Chondrocyte (in vitro differentiated cells): ENCODE measurements at regions not wholly inside any gene's neighbourhood (a gene's known extent, or its start where the extent isn't known, plus 50 kb on each side); places are given as distances from the start of the nearest gene placed in this dataset.

Experiments
- DNase-seq: peaks from one replicate; pipeline ENCODE4 v3.0.0; 2021; ENCODE audit warnings: mixed read lengths, low spot score
- H3K27ac Mint-ChIP-seq: one replicate; pipeline ENCODE4 v1.8.0; 2021; ENCODE audit warnings: mild to moderate bottlenecking, moderate library complexity, mixed read lengths; ENCODE audit not compliant: unreplicated experiment
- H3K27me3 Mint-ChIP-seq: 2 replicates; pipeline ENCODE4 v1.8.0; 2021; ENCODE audit warnings: low read depth, mixed read lengths
- H3K36me3 Mint-ChIP-seq: 2 replicates; pipeline ENCODE4 v1.8.0; 2021; ENCODE audit warnings: low read depth, mixed read lengths
- H3K4me1 Mint-ChIP-seq: 2 replicates; pipeline ENCODE4 v1.8.0; 2021; ENCODE audit warnings: low read depth, mild to moderate bottlenecking, mixed read lengths
- H3K4me3 Mint-ChIP-seq: one replicate; pipeline ENCODE4 v1.8.0; 2021; ENCODE audit warnings: mild to moderate bottlenecking, moderate library complexity, mixed read lengths; ENCODE audit not compliant: unreplicated experiment
- H3K9me3 Mint-ChIP-seq: 2 replicates; pipeline ENCODE4 v1.8.0; 2021; ENCODE audit warnings: low read depth, mixed read lengths
- CTCF ChIP-seq: fragments of 200-600 bp; sonication (generic); IDR thresholded peaks from 2 replicates; pipeline ENCODE4 v1.5.0; 2021; ENCODE audit warnings: antibody characterized with exemption, mild to moderate bottlenecking, moderate library complexity

- Mint-ChIP-seq H3K27ac (no peak overlapping the region), H3K4me3 (no peak overlapping the region), H3K9me3 (peaks cover 4% of the 10 kb centered on the region), H3K4me1 (no peaks in the 10 kb centered on the region), H3K27me3 (peaks cover 7% of the 10 kb centered on the region), H3K36me3 (no peaks in the 10 kb centered on the region)
- no peak for TF ChIP-seq CTCF
- no peak for DNase-seq
Observed at GRCh38 chr7:96855691-96856090, 146.0 kb upstream of the SEM1 start.

GRCh38 chr7:96869538-96869937, 135.8 kb upstream of the DLX6 start:
- Mint-ChIP-seq H3K27ac (no peak overlapping the region), H3K27me3 (peaks cover 5% of the 10 kb centered on the region), H3K36me3 (no peaks in the 10 kb centered on the region), H3K4me3 (no peak overlapping the region), H3K9me3 (no peaks in the 10 kb centered on the region), H3K4me1 (no peaks in the 10 kb centered on the region)
- DNase-seq, result no peak
- no peak for TF ChIP-seq CTCF

- no peak overlapping the region for H3K27ac Mint-ChIP-seq
- no peak overlapping the region for H3K4me3 Mint-ChIP-seq
- no peaks in the 10 kb centered on the region for H3K36me3 Mint-ChIP-seq
- H3K4me1 Mint-ChIP-seq, result no peaks in the 10 kb centered on the region
- peaks cover 5% of the 10 kb centered on the region for H3K27me3 Mint-ChIP-seq
- TF ChIP-seq CTCF, result no peak
- no peaks in the 10 kb centered on the region for H3K9me3 Mint-ChIP-seq
- DNase-seq, result no peak
Observed at GRCh38 chr7:96870185-96870584, 135.2 kb upstream of the DLX6 start.

- Mint-ChIP-seq H3K27ac (no peak overlapping the region), H3K4me3 (no peak overlapping the region), H3K9me3 (no peaks in the 10 kb centered on the region), H3K36me3 (no peaks in the 10 kb centered on the region), H3K4me1 (no peaks in the 10 kb centered on the region), H3K27me3 (peaks cover 5% of the 10 kb centered on the region)
- no peak for DNase-seq
- TF ChIP-seq CTCF, result no peak
Observed at GRCh38 chr7:96870934-96871333, 134.4 kb upstream of the DLX6 start.

GRCh38 chr7:96887426-96887825, 117.9 kb upstream of the DLX6 start:
- TF ChIP-seq CTCF, result no peak
- Mint-ChIP-seq H3K4me3 (no peak overlapping the region), H3K27ac (no peak overlapping the region), H3K4me1 (peaks cover 8% of the 10 kb centered on the region), H3K36me3 (no peaks in the 10 kb centered on the region), H3K9me3 (no peaks in the 10 kb centered on the region), H3K27me3 (peaks cover under 1% of the 10 kb centered on the region)
- DNase-seq, result no peak
